ENCODE measurements at regions not wholly inside any gene's neighbourhood (a gene's known extent, or its start where the extent isn't known, plus 50 kb on each side); places are given as distances from the start of the nearest gene placed in this dataset.

- DNase-seq (ENCODE audit: low read depth in 1 of 2, low spot score in 1 of 2) = no peak
- no peaks in the 10 kb centered on the region for H3K27me3 ChIP-seq (ENCODE audit: insufficient read depth, poor library complexity, severe bottlenecking)
- H3K27ac ChIP-seq (replicated peaks) = no peak overlapping the region
- no peak overlapping the region for H3K4me3 ChIP-seq (replicated peaks; ENCODE audit: insufficient read depth, low read length)
- no peak for TF ChIP-seq POLR2AphosphoS5 (IDR thresholded peaks at IDR 0.05; ENCODE audit: low read depth)
- TF ChIP-seq SPI1 (IDR thresholded peaks at IDR 0.05; ENCODE audit: borderline replicate concordance, low read depth) = no peak
- TF ChIP-seq GABPA (IDR thresholded peaks at IDR 0.05; ENCODE audit: low read depth) = no peak
- no peak for TF ChIP-seq REST (IDR thresholded peaks at IDR 0.05; ENCODE audit: insufficient replicate concordance, low read depth)
- TF ChIP-seq CTCF (IDR thresholded peaks at IDR 0.05; ENCODE audit: insufficient read depth, low read length) = no peak
Observed at GRCh38 chr6:80454661-80455365, 348.3 kb downstream of the BCKDHB start.

- no peak overlapping the region for H3K27ac ChIP-seq (replicated peaks)
- no peak overlapping the region for H3K4me3 ChIP-seq (replicated peaks; ENCODE audit: insufficient read depth, low read length)
- no peaks in the 10 kb centered on the region for H3K27me3 ChIP-seq (ENCODE audit: insufficient read depth, poor library complexity, severe bottlenecking)
- no peak for TF ChIP-seq REST (IDR thresholded peaks at IDR 0.05; ENCODE audit: insufficient replicate concordance, low read depth)
- no peak for TF ChIP-seq POLR2AphosphoS5 (IDR thresholded peaks at IDR 0.05; ENCODE audit: low read depth)
- TF ChIP-seq GABPA (IDR thresholded peaks at IDR 0.05; ENCODE audit: low read depth) = no peak
- TF ChIP-seq CTCF (IDR thresholded peaks at IDR 0.05; ENCODE audit: insufficient read depth, low read length) = no peak
- TF ChIP-seq SPI1 (IDR thresholded peaks at IDR 0.05; ENCODE audit: borderline replicate concordance, low read depth) = no peak
- DNase-seq (ENCODE audit: low read depth in 1 of 2, low spot score in 1 of 2) = peak in 1 of 2 experiments; percentile 32
Observed at GRCh38 chr6:80454197-80454596, 347.7 kb downstream of the BCKDHB start.

- DNase-seq (ENCODE audit: low read depth in 1 of 2, low spot score in 1 of 2) = no peak
- no peak for TF ChIP-seq SPI1 (IDR thresholded peaks at IDR 0.05; ENCODE audit: borderline replicate concordance, low read depth)
- no peak for TF ChIP-seq POLR2AphosphoS5 (IDR thresholded peaks at IDR 0.05; ENCODE audit: low read depth)
- no peak for TF ChIP-seq REST (IDR thresholded peaks at IDR 0.05; ENCODE audit: insufficient replicate concordance, low read depth)
- H3K27me3 ChIP-seq (ENCODE audit: insufficient read depth, poor library complexity, severe bottlenecking) = no peaks in the 10 kb centered on the region
- H3K4me3 ChIP-seq (replicated peaks; ENCODE audit: insufficient read depth, low read length) = no peak overlapping the region
- no peak overlapping the region for H3K27ac ChIP-seq (replicated peaks)
Observed at GRCh38 chr6:80449726-80450125, 343.3 kb downstream of the BCKDHB start.

All from HL-60 (cell line).